Activated naive CD4-positive, alpha-beta T cell treated with anti-CD3 and anti-CD28 coated beads for 36 hours (primary cell): ENCODE measurements at regions not wholly inside any gene's neighbourhood (a gene's known extent, or its start where the extent isn't known, plus 50 kb on each side); places are given as distances from the start of the nearest gene placed in this dataset.

ENCODE experiments used
- CTCF ChIA-PET: fragments of 350-600 bp; sonication (Branson Sonifier 250); formaldehyde crosslinking; loops from one replicate; lab custom pipeline; 2021; ENCODE audit warnings: antibody characterized with exemption; lab: Charles Lee
- DNase-seq: peaks from one replicate; pipeline ENCODE4 v3.0.0-alpha.2; 2020
- H3K27ac Mint-ChIP-seq: one replicate; pipeline ENCODE4 v1.8.0; 2021; ENCODE audit warnings: mild to moderate bottlenecking, mixed read lengths
- H3K27me3 Mint-ChIP-seq: one replicate; pipeline ENCODE4 v1.8.0; 2021; ENCODE audit warnings: low read depth, mixed read lengths
- H3K36me3 Mint-ChIP-seq: one replicate; pipeline ENCODE4 v1.8.0; 2021; ENCODE audit warnings: low read depth, mixed read lengths
- H3K4me1 Mint-ChIP-seq: one replicate; pipeline ENCODE4 v1.8.0; 2021; ENCODE audit warnings: low read depth, mixed read lengths
- H3K4me3 Mint-ChIP-seq: one replicate; pipeline ENCODE4 v1.8.0; 2021; ENCODE audit warnings: mild to moderate bottlenecking, moderate library complexity, mixed read lengths
- H3K9me3 Mint-ChIP-seq: one replicate; pipeline ENCODE4 v1.8.0; 2021; ENCODE audit warnings: mixed read lengths
- intact Hi-C: fragments of 100-400 bp; cut with micrococcal nuclease; formaldehyde crosslinking; loops from one replicate; pipeline ENCODE4 v1.15.1; 2023

- H3K27ac Mint-ChIP-seq: no peak overlapping the region
- DNase-seq: no peak
- H3K27me3 Mint-ChIP-seq: no peaks in the 10 kb centered on the region
- no peaks in the 10 kb centered on the region for H3K4me1 Mint-ChIP-seq
- no peak overlapping the region for H3K4me3 Mint-ChIP-seq
- CTCF ChIA-PET: no interaction called here
- H3K36me3 Mint-ChIP-seq: no peaks in the 10 kb centered on the region
- H3K9me3 Mint-ChIP-seq: peaks cover 8% of the 10 kb centered on the region
- intact Hi-C loops: no loop called here
These were observed 547.1 kb upstream of the SOX11 start for GRCh38 chr2:5145053-5145452.

GRCh38 chr2:5145801-5146200 is 546.4 kb upstream of the SOX11 start:
- no peak overlapping the region for H3K27ac Mint-ChIP-seq
- intact Hi-C loops: no loop called here
- H3K9me3 Mint-ChIP-seq: peaks cover 8% of the 10 kb centered on the region
- no peak for DNase-seq
- H3K4me3 Mint-ChIP-seq: no peak overlapping the region
- no peaks in the 10 kb centered on the region for H3K27me3 Mint-ChIP-seq
- CTCF ChIA-PET: no interaction called here
- no peaks in the 10 kb centered on the region for H3K4me1 Mint-ChIP-seq
- no peaks in the 10 kb centered on the region for H3K36me3 Mint-ChIP-seq

DNA sequence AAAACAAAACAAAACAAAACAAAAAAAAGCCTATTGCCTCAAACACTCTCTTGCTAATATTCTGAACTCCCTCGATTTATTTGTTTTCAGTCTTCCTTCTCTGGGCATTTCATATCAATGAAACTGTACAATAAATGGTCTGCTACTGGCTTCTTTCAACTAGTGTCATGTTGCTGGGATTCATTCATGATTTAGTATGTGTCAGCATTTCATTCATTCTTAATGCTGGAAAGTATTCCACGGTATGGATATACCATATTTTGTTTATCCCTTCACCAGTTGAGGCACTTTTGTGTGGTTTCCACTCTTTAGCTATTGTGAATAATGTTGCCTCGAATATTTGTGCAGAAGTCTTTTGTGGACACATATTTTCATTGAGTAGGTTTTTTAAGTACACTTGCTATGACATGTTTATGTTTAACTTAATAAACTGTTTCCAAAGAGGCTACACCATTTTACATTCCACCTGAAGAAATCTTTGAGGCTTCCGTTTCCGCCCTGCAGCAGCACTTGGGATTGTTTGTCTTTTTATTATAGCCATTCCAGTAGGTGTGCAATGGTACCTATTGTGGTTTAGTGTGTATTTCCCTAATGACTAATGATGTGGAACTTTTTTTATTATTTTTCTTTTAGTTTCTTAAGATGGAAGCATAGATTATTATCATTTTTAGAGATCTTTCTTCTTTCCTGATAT is 543.6 kb upstream of the SOX11 start:
- H3K36me3 Mint-ChIP-seq: no peaks in the 10 kb centered on the region
- intact Hi-C loops: no loop called here
- no peak overlapping the region for H3K4me3 Mint-ChIP-seq
- no peak overlapping the region for H3K27ac Mint-ChIP-seq
- no peaks in the 10 kb centered on the region for H3K4me1 Mint-ChIP-seq
- no peaks in the 10 kb centered on the region for H3K27me3 Mint-ChIP-seq
- no peak for DNase-seq
- CTCF ChIA-PET: no interaction called here
- peaks cover 15% of the 10 kb centered on the region for H3K9me3 Mint-ChIP-seq

GRCh38 chr2:5150871-5151270 is 541.3 kb upstream of the SOX11 start:
- CTCF ChIA-PET: interaction anchor here (0.7 kb wide), 1 partner anchor 18 kb away, joined by 3 read pairs; no protein-coding TSS in a partner anchor
- no peaks in the 10 kb centered on the region for H3K36me3 Mint-ChIP-seq

DNA sequence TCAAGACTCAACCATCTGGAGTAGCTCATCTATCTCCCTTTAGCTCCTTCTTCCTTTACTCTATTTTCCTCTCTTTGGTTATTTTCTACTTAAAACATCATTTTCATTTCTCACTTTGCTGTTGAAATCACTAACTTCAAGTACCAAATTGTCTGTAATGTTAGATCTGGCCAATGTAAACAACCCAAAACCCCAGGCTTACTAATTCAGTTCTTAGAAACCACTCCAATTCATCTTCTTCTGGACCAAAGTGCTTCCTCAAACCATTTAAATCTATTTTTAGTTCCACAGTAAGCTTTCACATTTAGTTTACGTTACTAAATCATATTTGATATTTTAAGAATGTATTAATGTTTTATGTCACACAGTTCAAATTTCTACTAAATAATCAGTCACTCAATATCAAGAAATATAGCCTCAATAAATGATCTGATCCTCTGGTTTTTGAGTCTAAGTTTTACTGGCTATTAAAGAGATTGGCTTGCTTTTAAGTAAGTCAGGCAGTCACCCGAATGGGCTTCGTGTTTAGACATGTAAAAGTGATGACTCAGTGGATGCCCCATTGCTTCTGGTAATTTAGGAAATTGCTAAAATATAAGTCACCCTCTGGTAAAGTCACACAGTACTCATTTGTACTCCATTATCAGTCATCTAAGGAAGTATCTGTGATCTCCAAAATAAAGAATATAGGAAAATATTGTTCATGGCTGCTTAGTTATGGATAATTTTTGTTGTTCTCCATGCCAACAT is 527.2 kb upstream of the SOX11 start:
- DNase-seq: no peak
- intact Hi-C loops: no loop called here
- Mint-ChIP-seq H3K4me1 (no peaks in the 10 kb centered on the region), H3K27me3 (no peaks in the 10 kb centered on the region), H3K36me3 (no peaks in the 10 kb centered on the region), H3K4me3 (no peak overlapping the region), H3K9me3 (no peaks in the 10 kb centered on the region), H3K27ac (no peak overlapping the region)
- CTCF ChIA-PET: no interaction called here

More at GRCh38 chr2:5150871-5151270, 541.3 kb upstream of the SOX11 start:
- no peak overlapping the region for H3K4me3 Mint-ChIP-seq
- no peaks in the 10 kb centered on the region for H3K4me1 Mint-ChIP-seq
- no peaks in the 10 kb centered on the region for H3K27me3 Mint-ChIP-seq
- no peak for DNase-seq
- intact Hi-C loops: no loop called here
- H3K27ac Mint-ChIP-seq: no peak overlapping the region
- peaks cover 15% of the 10 kb centered on the region for H3K9me3 Mint-ChIP-seq

- H3K9me3 Mint-ChIP-seq: peaks cover 2% of the 10 kb centered on the region
These were observed 519.3 kb upstream of the SOX11 start for GRCh38 chr2:5172923-5173322.

GRCh38 chr2:5173876-5174535 is 518.2 kb upstream of the SOX11 start:
- Mint-ChIP-seq H3K4me1 (no peaks in the 10 kb centered on the region), H3K9me3 (peaks cover 2% of the 10 kb centered on the region), H3K36me3 (no peaks in the 10 kb centered on the region), H3K27me3 (no peaks in the 10 kb centered on the region), H3K27ac (no peak overlapping the region), H3K4me3 (no peak overlapping the region)
- CTCF ChIA-PET: no interaction called here
- intact Hi-C loops: no loop called here
- DNase-seq: no peak

More at GRCh38 chr2:5172923-5173322, 519.3 kb upstream of the SOX11 start:
- intact Hi-C loops: no loop called here
- CTCF ChIA-PET: no interaction called here
- no peak for DNase-seq
- no peaks in the 10 kb centered on the region for H3K36me3 Mint-ChIP-seq
- H3K27ac Mint-ChIP-seq: no peak overlapping the region
- H3K4me1 Mint-ChIP-seq: no peaks in the 10 kb centered on the region
- no peak overlapping the region for H3K4me3 Mint-ChIP-seq
- H3K27me3 Mint-ChIP-seq: no peaks in the 10 kb centered on the region

- Mint-ChIP-seq H3K4me3 (no peak overlapping the region), H3K9me3 (peaks cover 4% of the 10 kb centered on the region), H3K4me1 (no peaks in the 10 kb centered on the region), H3K27me3 (no peaks in the 10 kb centered on the region), H3K36me3 (no peaks in the 10 kb centered on the region), H3K27ac (no peak overlapping the region)
- intact Hi-C loops: no loop called here
- CTCF ChIA-PET: no interaction called here
- no peak for DNase-seq
These were observed 517.0 kb upstream of the SOX11 start for GRCh38 chr2:5175231-5175630.

DNA sequence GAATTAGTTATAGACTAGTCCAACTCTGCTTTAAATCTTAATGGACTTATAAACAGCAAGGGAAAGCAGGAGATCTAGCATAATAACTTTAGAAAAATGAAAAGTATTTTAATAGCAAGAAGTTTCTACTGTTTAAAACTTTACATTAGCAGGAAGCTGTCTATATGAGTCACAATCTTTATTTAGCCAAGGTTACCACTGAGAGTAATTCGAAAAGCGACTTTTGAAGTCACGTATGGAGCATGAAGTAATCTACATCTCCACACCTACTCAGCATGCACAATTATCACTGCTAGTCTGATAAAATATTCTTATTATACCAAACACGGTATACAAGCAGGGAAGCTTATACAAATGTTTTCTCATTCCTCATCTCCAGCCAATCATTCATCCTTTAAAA is 515.4 kb upstream of the SOX11 start:
- no peak for DNase-seq
- CTCF ChIA-PET: interaction anchor here (0.6 kb wide), 1 partner anchor 292 kb away, joined by 4 read pairs; no protein-coding TSS in a partner anchor
- H3K4me3 Mint-ChIP-seq: no peak overlapping the region
- H3K36me3 Mint-ChIP-seq: no peaks in the 10 kb centered on the region
- H3K27ac Mint-ChIP-seq: no peak overlapping the region
- intact Hi-C loops: no loop called here
- peaks cover 4% of the 10 kb centered on the region for H3K9me3 Mint-ChIP-seq
- H3K4me1 Mint-ChIP-seq: no peaks in the 10 kb centered on the region
- H3K27me3 Mint-ChIP-seq: no peaks in the 10 kb centered on the region

DNA sequence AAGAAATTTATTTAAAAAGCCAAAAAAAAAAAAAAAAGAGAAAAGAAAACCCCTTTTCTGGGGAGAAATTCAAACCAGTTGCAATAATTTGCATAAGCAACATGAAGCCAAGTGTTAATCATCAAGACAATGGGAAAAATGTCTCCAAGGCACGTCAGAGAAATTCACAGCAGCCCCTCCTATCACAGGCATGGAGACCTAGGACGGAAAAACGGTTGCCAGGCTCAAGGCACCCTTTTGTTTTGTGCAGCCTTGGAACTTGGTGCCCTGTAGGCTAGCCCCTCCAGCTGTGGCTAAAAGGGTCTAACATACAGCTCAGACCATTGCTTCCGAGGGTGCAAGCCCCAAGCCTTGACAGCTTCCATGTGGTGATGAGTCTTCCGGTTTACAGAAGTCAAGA is 509.2 kb upstream of the SOX11 start:
- H3K4me1 Mint-ChIP-seq: no peaks in the 10 kb centered on the region
- peaks cover 5% of the 10 kb centered on the region for H3K9me3 Mint-ChIP-seq
- H3K36me3 Mint-ChIP-seq: no peaks in the 10 kb centered on the region
- no peak for DNase-seq
- H3K27me3 Mint-ChIP-seq: no peaks in the 10 kb centered on the region
- H3K27ac Mint-ChIP-seq: no peak overlapping the region
- CTCF ChIA-PET: no interaction called here
- no peak overlapping the region for H3K4me3 Mint-ChIP-seq
- intact Hi-C loops: no loop called here

DNA sequence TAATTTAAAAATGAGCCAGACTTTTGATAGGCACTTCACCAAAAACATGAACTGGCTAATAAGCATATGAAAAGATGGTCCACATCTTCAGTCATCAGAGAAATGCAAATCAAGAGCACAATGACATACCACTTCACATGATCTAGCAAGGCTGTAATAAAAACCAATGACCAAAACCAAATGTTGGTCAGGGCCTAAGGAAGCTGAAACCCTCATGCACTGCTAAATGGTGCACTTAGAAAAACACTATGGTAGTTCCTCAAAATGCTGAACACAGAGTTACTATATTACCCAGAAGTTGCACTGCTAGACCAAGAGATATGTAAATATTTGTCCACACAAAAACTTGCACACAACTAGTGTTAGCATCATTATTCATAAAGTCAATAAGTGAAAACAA is 504.9 kb upstream of the SOX11 start:
- Mint-ChIP-seq H3K9me3 (peaks cover 2% of the 10 kb centered on the region), H3K27me3 (no peaks in the 10 kb centered on the region), H3K27ac (no peak overlapping the region), H3K36me3 (no peaks in the 10 kb centered on the region), H3K4me1 (no peaks in the 10 kb centered on the region), H3K4me3 (no peak overlapping the region)
- intact Hi-C loops: no loop called here
- CTCF ChIA-PET: no interaction called here
- DNase-seq: no peak

GRCh38 chr2:5188636-5189035 is 503.5 kb upstream of the SOX11 start:
- intact Hi-C loops: no loop called here

More at GRCh38 chr2:5188636-5189035, 503.5 kb upstream of the SOX11 start:
- Mint-ChIP-seq H3K4me3 (no peak overlapping the region), H3K9me3 (peaks cover 2% of the 10 kb centered on the region), H3K36me3 (no peaks in the 10 kb centered on the region), H3K27ac (no peak overlapping the region), H3K4me1 (no peaks in the 10 kb centered on the region), H3K27me3 (no peaks in the 10 kb centered on the region)
- CTCF ChIA-PET: no interaction called here
- DNase-seq: no peak
